ENCODE measurements at regions not wholly inside any gene's neighbourhood (a gene's known extent, or its start where the extent isn't known, plus 50 kb on each side); places are given as distances from the start of the nearest gene placed in this dataset.

- Histone ChIP-seq H4K20me1 (ENCODE audit: insufficient read depth, low read depth, low read length) (no peaks in the 10 kb centered on the region), H3K27me3 (ENCODE audit: low read length) (no peaks in the 10 kb centered on the region), H3K4me2 (ENCODE audit: low read depth, low read length, poor library complexity, severe bottlenecking) (no peak overlapping the region), H3K9me2 (replicated peaks; ENCODE audit: insufficient read depth, low read length) (no peaks in the 10 kb centered on the region), H3K9ac (ENCODE audit: low read length) (no peak overlapping the region), H3K4me1 (ENCODE audit: low read length) (no peaks in the 10 kb centered on the region), H3K36me3 (ENCODE audit: insufficient read depth, low read length) (no peaks in the 10 kb centered on the region), H3K27ac (ENCODE audit: low read length) (no peak overlapping the region), H3K4me3 (ENCODE audit: low read length) (no peak overlapping the region), H2AFZ (ENCODE audit: low read length) (no peak overlapping the region), H3K9me3 (ENCODE audit: low read length) (no peaks in the 10 kb centered on the region), H3K79me2 (ENCODE audit: low read length) (no peaks in the 10 kb centered on the region)
- DNase-seq: no peak
Observed at GRCh38 chr20:51311636-51312479, 230.7 kb downstream of the NFATC2 start.

DNA sequence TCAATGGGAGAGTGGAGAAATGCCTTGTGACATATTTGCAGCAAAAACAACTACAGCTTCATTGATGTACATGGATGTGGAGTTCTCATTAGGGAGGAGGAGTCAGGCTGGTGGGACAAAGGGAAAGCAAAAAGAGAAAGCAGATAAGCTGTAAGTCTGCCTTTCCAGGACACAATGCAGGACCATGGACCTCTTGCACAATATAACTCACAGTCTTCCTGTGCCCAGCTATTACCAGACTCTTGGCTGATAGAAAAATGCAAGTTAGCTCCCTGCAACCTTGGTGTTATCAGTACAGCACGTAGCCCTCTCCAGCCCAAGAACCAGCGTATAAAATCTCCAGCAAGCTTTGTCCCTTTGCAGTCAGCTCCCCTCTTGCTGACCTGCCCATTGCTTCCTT is 232.3 kb downstream of the NFATC2 start:
- H3K27me3 ChIP-seq (ENCODE audit: low read length): no peaks in the 10 kb centered on the region
- no peak overlapping the region for H3K4me3 ChIP-seq (ENCODE audit: low read length)
- no peak overlapping the region for H3K4me2 ChIP-seq (ENCODE audit: low read depth, low read length, poor library complexity, severe bottlenecking)
- H2AFZ ChIP-seq (ENCODE audit: low read length): no peak overlapping the region
- H3K79me2 ChIP-seq (ENCODE audit: low read length): no peaks in the 10 kb centered on the region
- no peaks in the 10 kb centered on the region for H3K4me1 ChIP-seq (ENCODE audit: low read length)
- no peak overlapping the region for H3K9ac ChIP-seq (ENCODE audit: low read length)
- no peaks in the 10 kb centered on the region for H3K36me3 ChIP-seq (ENCODE audit: insufficient read depth, low read length)
- H3K9me2 ChIP-seq (replicated peaks; ENCODE audit: insufficient read depth, low read length): no peaks in the 10 kb centered on the region
- no peaks in the 10 kb centered on the region for H4K20me1 ChIP-seq (ENCODE audit: insufficient read depth, low read depth, low read length)
- H3K9me3 ChIP-seq (ENCODE audit: low read length): no peaks in the 10 kb centered on the region
- DNase-seq: no peak
- H3K27ac ChIP-seq (ENCODE audit: low read length): no peak overlapping the region

- Histone ChIP-seq H3K27ac (ENCODE audit: low read length) (no peak overlapping the region), H3K4me1 (ENCODE audit: low read length) (no peaks in the 10 kb centered on the region), H3K9ac (ENCODE audit: low read length) (no peak overlapping the region), H3K36me3 (ENCODE audit: insufficient read depth, low read length) (no peaks in the 10 kb centered on the region), H3K9me2 (replicated peaks; ENCODE audit: insufficient read depth, low read length) (no peaks in the 10 kb centered on the region), H3K9me3 (ENCODE audit: low read length) (no peaks in the 10 kb centered on the region), H3K79me2 (ENCODE audit: low read length) (no peaks in the 10 kb centered on the region), H4K20me1 (ENCODE audit: insufficient read depth, low read depth, low read length) (no peaks in the 10 kb centered on the region), H2AFZ (ENCODE audit: low read length) (no peak overlapping the region), H3K4me2 (ENCODE audit: low read depth, low read length, poor library complexity, severe bottlenecking) (no peak overlapping the region), H3K27me3 (ENCODE audit: low read length) (no peaks in the 10 kb centered on the region), H3K4me3 (ENCODE audit: low read length) (no peak overlapping the region)
- DNase-seq: no peak
Observed at GRCh38 chr20:51309128-51309527, 233.4 kb downstream of the NFATC2 start.

GRCh38 chr20:51306521-51307358 is 235.8 kb downstream of the NFATC2 start:
- Histone ChIP-seq H3K79me2 (ENCODE audit: low read length) (no peaks in the 10 kb centered on the region), H3K27me3 (ENCODE audit: low read length) (no peaks in the 10 kb centered on the region), H3K9me2 (replicated peaks; ENCODE audit: insufficient read depth, low read length) (no peaks in the 10 kb centered on the region), H3K9me3 (ENCODE audit: low read length) (no peaks in the 10 kb centered on the region), H3K4me1 (ENCODE audit: low read length) (no peaks in the 10 kb centered on the region), H3K9ac (ENCODE audit: low read length) (no peak overlapping the region), H3K36me3 (ENCODE audit: insufficient read depth, low read length) (no peaks in the 10 kb centered on the region), H3K27ac (ENCODE audit: low read length) (no peak overlapping the region), H2AFZ (ENCODE audit: low read length) (no peak overlapping the region), H4K20me1 (ENCODE audit: insufficient read depth, low read depth, low read length) (no peaks in the 10 kb centered on the region), H3K4me2 (ENCODE audit: low read depth, low read length, poor library complexity, severe bottlenecking) (no peak overlapping the region), H3K4me3 (ENCODE audit: low read length) (no peak overlapping the region)
- DNase-seq: peak; percentile 91

DNA sequence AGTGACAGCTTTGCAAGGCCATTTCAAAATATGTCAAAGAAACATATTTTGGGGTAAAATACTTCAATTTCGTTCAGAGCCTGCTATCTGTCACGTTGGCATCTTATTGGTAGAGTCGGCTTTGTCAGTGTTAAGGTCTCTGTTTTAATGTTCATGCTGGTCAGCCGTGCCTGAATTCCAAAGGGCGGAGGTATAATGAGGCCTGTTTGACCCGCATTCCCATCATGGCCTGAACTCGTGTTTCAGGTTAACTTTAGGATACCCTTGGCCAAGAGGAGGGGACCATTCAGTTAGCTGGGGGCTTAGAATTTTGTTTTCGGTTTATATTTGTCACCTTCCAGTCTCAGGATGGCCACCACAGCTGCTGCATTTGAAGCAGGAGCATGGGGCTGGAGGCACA is 236.4 kb downstream of the NFATC2 start:
- H3K9ac ChIP-seq (ENCODE audit: low read length): no peak overlapping the region
- no peaks in the 10 kb centered on the region for H4K20me1 ChIP-seq (ENCODE audit: insufficient read depth, low read depth, low read length)
- H3K27me3 ChIP-seq (ENCODE audit: low read length): no peaks in the 10 kb centered on the region
- no peak for DNase-seq
- no peak overlapping the region for H2AFZ ChIP-seq (ENCODE audit: low read length)
- no peaks in the 10 kb centered on the region for H3K79me2 ChIP-seq (ENCODE audit: low read length)
- no peak overlapping the region for H3K4me2 ChIP-seq (ENCODE audit: low read depth, low read length, poor library complexity, severe bottlenecking)
- no peaks in the 10 kb centered on the region for H3K9me2 ChIP-seq (replicated peaks; ENCODE audit: insufficient read depth, low read length)
- no peak overlapping the region for H3K4me3 ChIP-seq (ENCODE audit: low read length)
- H3K27ac ChIP-seq (ENCODE audit: low read length): no peak overlapping the region
- H3K9me3 ChIP-seq (ENCODE audit: low read length): no peaks in the 10 kb centered on the region
- no peaks in the 10 kb centered on the region for H3K36me3 ChIP-seq (ENCODE audit: insufficient read depth, low read length)
- H3K4me1 ChIP-seq (ENCODE audit: low read length): no peaks in the 10 kb centered on the region

GRCh38 chr20:51305316-51306052 is 237.0 kb downstream of the NFATC2 start:
- H3K9ac ChIP-seq (ENCODE audit: low read length): no peak overlapping the region
- H4K20me1 ChIP-seq (ENCODE audit: insufficient read depth, low read depth, low read length): no peaks in the 10 kb centered on the region
- no peaks in the 10 kb centered on the region for H3K27me3 ChIP-seq (ENCODE audit: low read length)
- H3K9me3 ChIP-seq (ENCODE audit: low read length): no peaks in the 10 kb centered on the region
- DNase-seq: no peak
- H3K4me2 ChIP-seq (ENCODE audit: low read depth, low read length, poor library complexity, severe bottlenecking): no peak overlapping the region
- H3K9me2 ChIP-seq (replicated peaks; ENCODE audit: insufficient read depth, low read length): no peaks in the 10 kb centered on the region
- no peak overlapping the region for H2AFZ ChIP-seq (ENCODE audit: low read length)
- H3K36me3 ChIP-seq (ENCODE audit: insufficient read depth, low read length): no peaks in the 10 kb centered on the region
- no peaks in the 10 kb centered on the region for H3K79me2 ChIP-seq (ENCODE audit: low read length)
- no peak overlapping the region for H3K4me3 ChIP-seq (ENCODE audit: low read length)
- no peaks in the 10 kb centered on the region for H3K4me1 ChIP-seq (ENCODE audit: low read length)
- no peak overlapping the region for H3K27ac ChIP-seq (ENCODE audit: low read length)

DNA sequence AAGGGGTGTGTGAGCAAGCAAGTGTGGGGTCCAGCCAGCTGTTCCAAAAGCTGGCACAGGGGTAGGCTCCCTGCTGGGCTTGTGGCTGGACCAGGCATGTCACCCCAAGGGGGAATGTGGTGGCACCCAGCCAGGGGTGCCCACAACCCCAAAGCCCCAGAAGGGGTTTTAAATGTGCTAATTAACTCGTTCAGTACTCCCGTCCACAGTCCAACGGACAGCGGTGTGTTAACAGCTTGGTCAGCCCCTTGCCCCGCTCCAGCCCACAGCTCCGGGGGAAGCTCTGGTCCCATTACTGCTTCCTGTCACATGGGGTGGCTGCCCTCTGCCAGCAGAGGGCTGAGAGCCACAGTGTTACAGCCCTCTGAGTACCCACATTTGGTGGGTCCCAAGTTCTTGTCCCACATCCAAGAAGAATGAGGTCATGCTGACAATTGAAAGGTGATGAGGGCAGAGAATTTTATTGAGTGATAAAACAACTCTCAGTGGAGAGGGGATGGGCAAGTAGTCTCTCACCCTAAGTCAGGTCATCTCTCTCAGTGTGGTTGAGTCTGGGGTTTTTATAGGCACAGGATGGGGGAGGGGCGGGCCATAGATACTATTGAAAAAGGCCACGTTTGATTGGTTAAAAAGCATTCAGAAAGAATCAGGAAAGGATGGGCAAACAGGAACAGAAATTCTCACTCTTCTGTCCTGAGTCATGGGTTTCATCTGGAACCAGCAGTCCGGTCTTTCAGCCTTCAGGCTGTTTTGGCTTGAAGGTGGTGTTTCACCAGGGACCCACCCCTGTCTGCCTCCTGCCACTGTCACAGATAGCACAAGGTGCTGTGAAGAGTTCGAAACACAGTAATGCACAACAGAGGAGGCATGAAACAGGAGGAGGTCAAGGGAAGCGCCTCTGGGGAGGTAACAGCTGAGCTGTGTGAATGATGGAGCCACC is 238.5 kb downstream of the NFATC2 start:
- Histone ChIP-seq H3K9ac (ENCODE audit: low read length) (no peak overlapping the region), H3K36me3 (ENCODE audit: insufficient read depth, low read length) (no peaks in the 10 kb centered on the region), H3K79me2 (ENCODE audit: low read length) (no peaks in the 10 kb centered on the region), H4K20me1 (ENCODE audit: insufficient read depth, low read depth, low read length) (no peaks in the 10 kb centered on the region), H3K27ac (ENCODE audit: low read length) (no peak overlapping the region), H3K9me2 (replicated peaks; ENCODE audit: insufficient read depth, low read length) (no peaks in the 10 kb centered on the region), H2AFZ (ENCODE audit: low read length) (no peak overlapping the region), H3K4me1 (ENCODE audit: low read length) (no peaks in the 10 kb centered on the region), H3K27me3 (ENCODE audit: low read length) (no peaks in the 10 kb centered on the region), H3K4me2 (ENCODE audit: low read depth, low read length, poor library complexity, severe bottlenecking) (no peak overlapping the region), H3K4me3 (ENCODE audit: low read length) (no peak overlapping the region), H3K9me3 (ENCODE audit: low read length) (no peaks in the 10 kb centered on the region)
- DNase-seq: no peak

All from Karpas-422 (cell line).